Activated CD4-positive, alpha-beta T cell treated with anti-CD3 and anti-CD28 coated beads for 36 hours (primary cell): ENCODE measurements at regions not wholly inside any gene's neighbourhood (a gene's known extent, or its start where the extent isn't known, plus 50 kb on each side); places are given as distances from the start of the nearest gene placed in this dataset.
"Not testable (repeated sequence)": the region's sequence is repeated elsewhere in the genome, so short reads cannot be mapped to it uniquely, and the experiment has no call there.

Experiments
- ATAC-seq: fragments of 200-7000 bp; cut with Tn5 transposase; one replicate; pipeline ENCODE4 v1.10.0; 2021; ENCODE audit warnings: mild to moderate bottlenecking, moderate library complexity
- CTCF ChIA-PET: fragments of 350-600 bp; sonication (Branson Sonifier 250); formaldehyde crosslinking; loops from one replicate; lab custom pipeline; 2021; ENCODE audit warnings: antibody characterized with exemption; lab: Charles Lee
- POLR2A ChIA-PET: fragments of 350-600 bp; sonication (Branson Sonifier 250); formaldehyde crosslinking; loops from one replicate; lab custom pipeline; 2021; ENCODE audit warnings: antibody characterized with exemption, inconsistent platforms; lab: Charles Lee
- DNase-seq: peaks from one replicate; pipeline ENCODE4 v3.0.0-alpha.2; 2020
- H3K27ac Mint-ChIP-seq: one replicate; pipeline ENCODE4 v1.8.0; 2021; ENCODE audit warnings: mixed read lengths
- H3K27me3 Mint-ChIP-seq: one replicate; pipeline ENCODE4 v1.8.0; 2021; ENCODE audit warnings: mixed read lengths
- H3K36me3 Mint-ChIP-seq: one replicate; pipeline ENCODE4 v1.8.0; 2021; ENCODE audit warnings: low read depth, mixed read lengths
- H3K4me1 Mint-ChIP-seq: one replicate; pipeline ENCODE4 v1.8.0; 2021; ENCODE audit warnings: mixed read lengths
- H3K4me3 Mint-ChIP-seq: one replicate; pipeline ENCODE4 v1.8.0; 2021; ENCODE audit warnings: mild to moderate bottlenecking, moderate library complexity, mixed read lengths
- H3K9me3 Mint-ChIP-seq: one replicate; pipeline ENCODE4 v1.8.0; 2021; ENCODE audit warnings: low read depth, mixed read lengths
- intact Hi-C, 2 experiments: fragments of 100-400 bp; cut with DNase I in 1 of 2; cut with micrococcal nuclease in 1 of 2; formaldehyde crosslinking; loops; one replicate each; pipeline versions ENCODE4 v1.14.2 to v1.15.1; 2022 to 2024; cut with DNase I, micrococcal nuclease

GRCh38 chrX:80576806-80577533 lies 156.7 kb downstream of the TENT5D start:
- no peaks in the 10 kb centered on the region for H3K36me3 Mint-ChIP-seq
- H3K4me3 Mint-ChIP-seq: no peak overlapping the region
- intact Hi-C loops: loop anchor here in 1 of 2 experiments (5.0 kb wide), 1 partner anchor 145 kb away; no protein-coding TSS in a partner anchor
- no peaks in the 10 kb centered on the region for H3K4me1 Mint-ChIP-seq
- ATAC-seq (no peak), DNase-seq (no peak)
- no peaks in the 10 kb centered on the region for H3K9me3 Mint-ChIP-seq
- H3K27ac Mint-ChIP-seq: no peak overlapping the region
- H3K27me3 Mint-ChIP-seq: no peaks in the 10 kb centered on the region
- POLR2A ChIA-PET: no interaction called here
- CTCF ChIA-PET: interaction anchor here (0.6 kb wide), 1 partner anchor 1210 kb away, joined by 3 read pairs; no protein-coding TSS in a partner anchor

GRCh38 chrX:80578517-80579105 lies 158.4 kb downstream of the TENT5D start:
- H3K36me3 Mint-ChIP-seq: no peaks in the 10 kb centered on the region

GRCh38 chrX:80590992-80591391 lies 170.7 kb downstream of the TENT5D start:
- DNase-seq, H3K4me3 Mint-ChIP-seq, intact Hi-C loops, H3K9me3 Mint-ChIP-seq, H3K27me3 Mint-ChIP-seq, H3K27ac Mint-ChIP-seq, CTCF ChIA-PET, H3K4me1 Mint-ChIP-seq, ATAC-seq, H3K36me3 Mint-ChIP-seq, POLR2A ChIA-PET: not testable (repeated sequence)

More at GRCh38 chrX:80578517-80579105, 158.4 kb downstream of the TENT5D start:
- no peak overlapping the region for H3K27ac Mint-ChIP-seq
- no peaks in the 10 kb centered on the region for H3K27me3 Mint-ChIP-seq
- DNase-seq (no peak), ATAC-seq (no peak)
- H3K4me3 Mint-ChIP-seq: no peak overlapping the region
- intact Hi-C loops: loop anchor here in 1 of 2 experiments (2.0 to 5.0 kb wide), 2 partner anchors 146 to 296 kb away; no protein-coding TSS in a partner anchor
- CTCF ChIA-PET: interaction anchor here (0.6 kb wide), 1 partner anchor 149 kb away, joined by 3 read pairs; no protein-coding TSS in a partner anchor
- H3K9me3 Mint-ChIP-seq: no peaks in the 10 kb centered on the region
- POLR2A ChIA-PET: no interaction called here
- H3K4me1 Mint-ChIP-seq: no peaks in the 10 kb centered on the region

- CTCF ChIA-PET: no interaction called here
Measured at GRCh38 chrX:80602036-80602860, 182.0 kb downstream of the TENT5D start.

More at GRCh38 chrX:80602036-80602860, 182.0 kb downstream of the TENT5D start:
- no peak overlapping the region for H3K4me3 Mint-ChIP-seq
- POLR2A ChIA-PET: no interaction called here
- H3K9me3 Mint-ChIP-seq: no peaks in the 10 kb centered on the region
- peaks cover 2% of the 10 kb centered on the region for H3K27me3 Mint-ChIP-seq
- ATAC-seq: no peak
- H3K27ac Mint-ChIP-seq: no peak overlapping the region
- DNase-seq: no peak
- no peaks in the 10 kb centered on the region for H3K36me3 Mint-ChIP-seq
- H3K4me1 Mint-ChIP-seq: no peaks in the 10 kb centered on the region
- intact Hi-C loops: no loop called here
